ENCODE measurements at regions not wholly inside any gene's neighbourhood (a gene's known extent, or its start where the extent isn't known, plus 50 kb on each side); places are given as distances from the start of the nearest gene placed in this dataset.

GRCh38 chr3:64924961-64925360 is 237.2 kb upstream of the ADAMTS9 start:
- TF ChIP-seq PKNOX1 (IDR thresholded peaks at IDR 0.05), result no peak
- TF ChIP-seq CTCF (IDR thresholded peaks at IDR 0.05 in 2 of 3, conservative IDR thresholded peaks at IDR 0.05 in 1 of 3; ENCODE audit: control insufficient read depth in 2 of 3, extremely low read depth in 1 of 3, insufficient read depth in 1 of 3, low read depth in 3 of 3, low read length in 3 of 3), result no peak
- no peak for TF ChIP-seq RCOR1 (conservative IDR thresholded peaks at IDR 0.05; ENCODE audit: low read depth, low read length)
- no peak for TF ChIP-seq SIN3A (IDR thresholded peaks at IDR 0.05; ENCODE audit: low read depth, low read length)
- no peak for TF ChIP-seq POLR2AphosphoS5 (IDR thresholded peaks at IDR 0.05; ENCODE audit: low read length)
- TF ChIP-seq NR2F1 (conservative IDR thresholded peaks at IDR 0.05), result no peak
- no peak for TF ChIP-seq ZNF622 (IDR thresholded peaks at IDR 0.05)
- TF ChIP-seq NFYB (IDR thresholded peaks at IDR 0.05; ENCODE audit: insufficient read depth, low read depth, low read length), result no peak
- no peak for TF ChIP-seq CREB1 (IDR thresholded peaks at IDR 0.05; ENCODE audit: low read depth)
- no peak for TF ChIP-seq JUNB (IDR thresholded peaks at IDR 0.05)
- TF ChIP-seq ESRRA (IDR thresholded peaks at IDR 0.05; ENCODE audit: low read length), result no peak
- TF ChIP-seq EZH2 (IDR thresholded peaks at IDR 0.05; ENCODE audit: borderline replicate concordance, control insufficient read depth, low read depth, low read length), result no peak
- TF ChIP-seq ZNF24 (IDR thresholded peaks at IDR 0.05), result no peak

Data from GM12878 (cell line).